GM19468 (cell line): ENCODE measurements at regions not wholly inside any gene's neighbourhood (a gene's known extent, or its start where the extent isn't known, plus 50 kb on each side); places are given as distances from the start of the nearest gene placed in this dataset.
"Not testable (repeated sequence)": the region's sequence is repeated elsewhere in the genome, so short reads cannot be mapped to it uniquely, and the experiment has no call there.

Experiments
- ATAC-seq: cut with Tn5 transposase; IDR thresholded peaks from one replicate; pipeline ENCODE4 v1.9.1; 2021; ENCODE audit warnings: mild to moderate bottlenecking, moderate library complexity, moderate number of reproducible peaks; ENCODE audit not compliant: unreplicated experiment; ENCODE audit errors: extremely low read depth

GRCh38 chr5:84961193-84961592 is 576.5 kb upstream of the EDIL3 start:
- no peak for ATAC-seq

- ATAC-seq = no peak
These were observed 577.2 kb upstream of the EDIL3 start for GRCh38 chr5:84961903-84962302.

- no peak for ATAC-seq
These were observed 598.4 kb upstream of the EDIL3 start for GRCh38 chr5:84983093-84983492.

GRCh38 chr5:84985148-84985547 is 600.5 kb upstream of the EDIL3 start:
- no peak for ATAC-seq

- no peak for ATAC-seq
These were observed 602.0 kb upstream of the EDIL3 start for GRCh38 chr5:84986688-84987087.

- ATAC-seq = no peak
These were observed 616.0 kb upstream of the EDIL3 start for GRCh38 chr5:85000671-85001070.

- not testable (repeated sequence) for ATAC-seq
These were observed 617.3 kb upstream of the EDIL3 start for GRCh38 chr5:85002026-85002425.

GRCh38 chr5:85010014-85010562 is 625.4 kb upstream of the EDIL3 start:
- no peak for ATAC-seq

GRCh38 chr5:85017261-85017660 is 632.6 kb upstream of the EDIL3 start:
- no peak for ATAC-seq

GRCh38 chr5:85030316-85031084 is 645.8 kb upstream of the EDIL3 start:
- ATAC-seq = no peak

GRCh38 chr5:85049020-85049419 is 664.3 kb upstream of the EDIL3 start:
- no peak for ATAC-seq

GRCh38 chr5:85052826-85053225 is 668.1 kb upstream of the EDIL3 start:
- no peak for ATAC-seq

GRCh38 chr5:85069659-85070640 is 685.3 kb upstream of the EDIL3 start:
- no peak for ATAC-seq

GRCh38 chr5:85077581-85077980 is 692.9 kb upstream of the EDIL3 start:
- ATAC-seq = no peak

GRCh38 chr5:85096421-85096820 is 711.7 kb upstream of the EDIL3 start:
- no peak for ATAC-seq

GRCh38 chr5:85108471-85108870 is 723.8 kb upstream of the EDIL3 start:
- no peak for ATAC-seq

- no peak for ATAC-seq
These were observed 724.9 kb upstream of the EDIL3 start for GRCh38 chr5:85109616-85110015.

GRCh38 chr5:85132269-85132668 is 747.6 kb upstream of the EDIL3 start:
- no peak for ATAC-seq

GRCh38 chr5:85140471-85140870 is 755.8 kb upstream of the EDIL3 start:
- ATAC-seq = no peak

GRCh38 chr5:85143138-85143537 is 758.5 kb upstream of the EDIL3 start:
- ATAC-seq = no peak

- ATAC-seq = no peak
These were observed 764.0 kb upstream of the EDIL3 start for GRCh38 chr5:85148701-85149100.
